ENCODE measurements at regions not wholly inside any gene's neighbourhood (a gene's known extent, or its start where the extent isn't known, plus 50 kb on each side); places are given as distances from the start of the nearest gene placed in this dataset.

GRCh38 chr3:34239875-34240274, 441.4 kb downstream of the PDCD6IP start:
- no peaks in the 10 kb centered on the region for H3K27me3 Mint-ChIP-seq (ENCODE audit: low read depth)
- H3K4me1 Mint-ChIP-seq (ENCODE audit: low read depth): no peaks in the 10 kb centered on the region
- no peaks in the 10 kb centered on the region for H3K36me3 Mint-ChIP-seq (ENCODE audit: low read depth)
- intact Hi-C loops (cut with micrococcal nuclease): no loop called here
- no peak for DNase-seq (ENCODE audit: low spot score)
- no peak overlapping the region for H3K4me3 Mint-ChIP-seq (ENCODE audit: low read depth)
- no peak overlapping the region for H3K27ac Mint-ChIP-seq
- H3K9me3 Mint-ChIP-seq: no peaks in the 10 kb centered on the region

- intact Hi-C loops (cut with micrococcal nuclease): no loop called here
- H3K27ac Mint-ChIP-seq: no peak overlapping the region
- no peaks in the 10 kb centered on the region for H3K4me1 Mint-ChIP-seq (ENCODE audit: low read depth)
- H3K4me3 Mint-ChIP-seq (ENCODE audit: low read depth): no peak overlapping the region
- no peaks in the 10 kb centered on the region for H3K36me3 Mint-ChIP-seq (ENCODE audit: low read depth)
- H3K9me3 Mint-ChIP-seq: no peaks in the 10 kb centered on the region
- peaks cover 2% of the 10 kb centered on the region for H3K27me3 Mint-ChIP-seq (ENCODE audit: low read depth)
- no peak for DNase-seq (ENCODE audit: low spot score)
Observed at GRCh38 chr3:34247401-34247800, 449.0 kb downstream of the PDCD6IP start.

- H3K4me3 Mint-ChIP-seq (ENCODE audit: low read depth): no peak overlapping the region
- no peaks in the 10 kb centered on the region for H3K4me1 Mint-ChIP-seq (ENCODE audit: low read depth)
- peaks cover 2% of the 10 kb centered on the region for H3K27me3 Mint-ChIP-seq (ENCODE audit: low read depth)
- H3K9me3 Mint-ChIP-seq: no peaks in the 10 kb centered on the region
- H3K27ac Mint-ChIP-seq: no peak overlapping the region
- no peak for DNase-seq (ENCODE audit: low spot score)
- H3K36me3 Mint-ChIP-seq (ENCODE audit: low read depth): no peaks in the 10 kb centered on the region
- intact Hi-C loops (cut with micrococcal nuclease): no loop called here
Observed at GRCh38 chr3:34248352-34248751, 449.9 kb downstream of the PDCD6IP start.

- no peaks in the 10 kb centered on the region for H3K4me1 Mint-ChIP-seq (ENCODE audit: low read depth)
- H3K36me3 Mint-ChIP-seq (ENCODE audit: low read depth): no peaks in the 10 kb centered on the region
- DNase-seq (ENCODE audit: low spot score): no peak
- no peak overlapping the region for H3K4me3 Mint-ChIP-seq (ENCODE audit: low read depth)
- no peaks in the 10 kb centered on the region for H3K27me3 Mint-ChIP-seq (ENCODE audit: low read depth)
- no peaks in the 10 kb centered on the region for H3K9me3 Mint-ChIP-seq
- H3K27ac Mint-ChIP-seq: no peak overlapping the region
- intact Hi-C loops (cut with micrococcal nuclease): no loop called here
Observed at GRCh38 chr3:34254285-34254684, 455.9 kb downstream of the PDCD6IP start.

GRCh38 chr3:34256021-34256420, 457.6 kb downstream of the PDCD6IP start:
- no peak for DNase-seq (ENCODE audit: low spot score)
- Mint-ChIP-seq H3K27ac (no peak overlapping the region), H3K4me3 (ENCODE audit: low read depth) (no peak overlapping the region), H3K27me3 (ENCODE audit: low read depth) (peaks cover 1% of the 10 kb centered on the region), H3K4me1 (ENCODE audit: low read depth) (peaks cover 2% of the 10 kb centered on the region), H3K9me3 (no peaks in the 10 kb centered on the region), H3K36me3 (ENCODE audit: low read depth) (no peaks in the 10 kb centered on the region)
- intact Hi-C loops (cut with micrococcal nuclease): no loop called here

- DNase-seq (ENCODE audit: low spot score): no peak
- H3K9me3 Mint-ChIP-seq: no peaks in the 10 kb centered on the region
- peaks cover 1% of the 10 kb centered on the region for H3K27me3 Mint-ChIP-seq (ENCODE audit: low read depth)
- no peak overlapping the region for H3K4me3 Mint-ChIP-seq (ENCODE audit: low read depth)
- H3K27ac Mint-ChIP-seq: no peak overlapping the region
- H3K4me1 Mint-ChIP-seq (ENCODE audit: low read depth): peaks cover 3% of the 10 kb centered on the region
- H3K36me3 Mint-ChIP-seq (ENCODE audit: low read depth): no peaks in the 10 kb centered on the region
- intact Hi-C loops (cut with micrococcal nuclease): no loop called here
Observed at GRCh38 chr3:34256791-34257190, 458.4 kb downstream of the PDCD6IP start.

GRCh38 chr3:34258271-34258998, 460.0 kb downstream of the PDCD6IP start:
- no peaks in the 10 kb centered on the region for H3K36me3 Mint-ChIP-seq (ENCODE audit: low read depth)

GRCh38 chr3:34260271-34261000, 462.0 kb downstream of the PDCD6IP start:
- no peaks in the 10 kb centered on the region for H3K36me3 Mint-ChIP-seq (ENCODE audit: low read depth)
- intact Hi-C loops (cut with micrococcal nuclease): loop anchor here (5.0 kb wide), 1 partner anchor 1687 kb away; no protein-coding TSS in a partner anchor
- DNase-seq (ENCODE audit: low spot score): no peak
- no peak overlapping the region for H3K4me3 Mint-ChIP-seq (ENCODE audit: low read depth)
- peaks cover 3% of the 10 kb centered on the region for H3K4me1 Mint-ChIP-seq (ENCODE audit: low read depth)
- no peak overlapping the region for H3K27ac Mint-ChIP-seq
- peaks cover 1% of the 10 kb centered on the region for H3K27me3 Mint-ChIP-seq (ENCODE audit: low read depth)
- H3K9me3 Mint-ChIP-seq: no peaks in the 10 kb centered on the region

More at GRCh38 chr3:34258271-34258998, 460.0 kb downstream of the PDCD6IP start:
- H3K4me1 Mint-ChIP-seq (ENCODE audit: low read depth): peaks cover 3% of the 10 kb centered on the region
- no peak overlapping the region for H3K27ac Mint-ChIP-seq
- H3K27me3 Mint-ChIP-seq (ENCODE audit: low read depth): peaks cover 1% of the 10 kb centered on the region
- H3K4me3 Mint-ChIP-seq (ENCODE audit: low read depth): no peak overlapping the region
- intact Hi-C loops (cut with micrococcal nuclease): no loop called here
- no peaks in the 10 kb centered on the region for H3K9me3 Mint-ChIP-seq
- no peak for DNase-seq (ENCODE audit: low spot score)

GRCh38 chr3:34261001-34261385, 462.6 kb downstream of the PDCD6IP start:
- DNase-seq (ENCODE audit: low spot score): no peak
- no peaks in the 10 kb centered on the region for H3K36me3 Mint-ChIP-seq (ENCODE audit: low read depth)
- no peak overlapping the region for H3K27ac Mint-ChIP-seq
- H3K27me3 Mint-ChIP-seq (ENCODE audit: low read depth): peaks cover 1% of the 10 kb centered on the region
- H3K4me1 Mint-ChIP-seq (ENCODE audit: low read depth): peaks cover 3% of the 10 kb centered on the region
- H3K9me3 Mint-ChIP-seq: no peaks in the 10 kb centered on the region
- no peak overlapping the region for H3K4me3 Mint-ChIP-seq (ENCODE audit: low read depth)
- intact Hi-C loops (cut with micrococcal nuclease): loop anchor here (5.0 kb wide), 1 partner anchor 1686 kb away; no protein-coding TSS in a partner anchor

GRCh38 chr3:34263101-34263621, 464.7 kb downstream of the PDCD6IP start:
- H3K27me3 Mint-ChIP-seq (ENCODE audit: low read depth): peaks cover 1% of the 10 kb centered on the region
- intact Hi-C loops (cut with micrococcal nuclease): loop anchor here (5.0 kb wide), 1 partner anchor 1684 kb away; no protein-coding TSS in a partner anchor
- H3K9me3 Mint-ChIP-seq: no peaks in the 10 kb centered on the region
- no peak overlapping the region for H3K4me3 Mint-ChIP-seq (ENCODE audit: low read depth)
- no peak for DNase-seq (ENCODE audit: low spot score)
- H3K4me1 Mint-ChIP-seq (ENCODE audit: low read depth): peaks cover 3% of the 10 kb centered on the region
- H3K36me3 Mint-ChIP-seq (ENCODE audit: low read depth): no peaks in the 10 kb centered on the region
- no peak overlapping the region for H3K27ac Mint-ChIP-seq

GRCh38 chr3:34264337-34265041, 466.1 kb downstream of the PDCD6IP start:
- Mint-ChIP-seq H3K27me3 (ENCODE audit: low read depth) (peaks cover 1% of the 10 kb centered on the region), H3K4me1 (ENCODE audit: low read depth) (peaks cover 3% of the 10 kb centered on the region), H3K27ac (no peak overlapping the region), H3K4me3 (ENCODE audit: low read depth) (no peak overlapping the region), H3K36me3 (ENCODE audit: low read depth) (no peaks in the 10 kb centered on the region), H3K9me3 (no peaks in the 10 kb centered on the region)
- intact Hi-C loops (cut with micrococcal nuclease): loop anchor here (5.0 kb wide), 1 partner anchor 1683 kb away; no protein-coding TSS in a partner anchor
- no peak for DNase-seq (ENCODE audit: low spot score)

- H3K9me3 Mint-ChIP-seq: no peaks in the 10 kb centered on the region
- H3K4me1 Mint-ChIP-seq (ENCODE audit: low read depth): no peaks in the 10 kb centered on the region
- DNase-seq (ENCODE audit: low spot score): no peak
- intact Hi-C loops (cut with micrococcal nuclease): no loop called here
- no peak overlapping the region for H3K27ac Mint-ChIP-seq
- no peaks in the 10 kb centered on the region for H3K36me3 Mint-ChIP-seq (ENCODE audit: low read depth)
- H3K27me3 Mint-ChIP-seq (ENCODE audit: low read depth): no peaks in the 10 kb centered on the region
- no peak overlapping the region for H3K4me3 Mint-ChIP-seq (ENCODE audit: low read depth)
Observed at GRCh38 chr3:34267088-34267487, 468.7 kb downstream of the PDCD6IP start.

Data from activated T-helper 2 cell treated with anti-CD3 and anti-CD28 coated beads, Interferon-gamma antibody, Interleukin-2, Interleukin-4, amounts not matched to agents 10 μg/mL and 5 μg/mL and 100 μg/mL, durations not matched to agents 14 hours and 24 hours and 36 hours (primary cell).